ENCODE measurements at regions not wholly inside any gene's neighbourhood (a gene's known extent, or its start where the extent isn't known, plus 50 kb on each side); places are given as distances from the start of the nearest gene placed in this dataset.

- peaks cover 6 to 11% of the 10 kb centered on the region in 2 experiments for H3K4me1 ChIP-seq (ENCODE audit: control insufficient read depth in 1 of 2, insufficient read depth in 2 of 2, low read length in 2 of 2)
- no CpG with 5 or more reads among the region's 1 CpG for WGBS (ENCODE audit: extremely low coverage, insufficient coverage, insufficient read length)
- no peaks in the 10 kb centered on the region for H3K27me3 ChIP-seq (ENCODE audit: insufficient read depth, low read length)
- DNase-seq = no peak
- H4K91ac ChIP-seq (ENCODE audit: low read depth, low read length) = no peak overlapping the region
- no peak overlapping the region for H3K23ac ChIP-seq (ENCODE audit: low read length)
- peaks cover 2% of the 10 kb centered on the region for H3K79me2 ChIP-seq (ENCODE audit: control insufficient read depth, insufficient read depth, low read length, poor library complexity)
- H2BK5ac ChIP-seq (ENCODE audit: low read depth, low read length, poor library complexity) = no peak overlapping the region
- no peak overlapping the region for H3K4ac ChIP-seq (ENCODE audit: low read depth, low read length)
- H2BK12ac ChIP-seq (ENCODE audit: low read length) = no peak overlapping the region
- no peak overlapping the region for H3K27ac ChIP-seq (ENCODE audit: low read depth, low read length)
- H3K36me3 ChIP-seq (ENCODE audit: control insufficient read depth in 1 of 2, insufficient read depth in 2 of 2, low read length in 2 of 2) = no peaks in the 10 kb centered on the region
- no peak overlapping the region for H4K12ac ChIP-seq (ENCODE audit: low read depth, low read length)
- no peak overlapping the region for H3K4me3 ChIP-seq (ENCODE audit: low read depth, low read length)
- no peak overlapping the region for H2BK120ac ChIP-seq (ENCODE audit: insufficient read depth, low read length, poor library complexity)
- H2AK5ac ChIP-seq (ENCODE audit: low read length) = no peak overlapping the region
- H3K79me1 ChIP-seq (ENCODE audit: low read length) = peaks cover 6% of the 10 kb centered on the region
- H3K9me3 ChIP-seq (ENCODE audit: insufficient read depth, low read depth, low read length) = peaks cover 1% of the 10 kb centered on the region
- H3K18ac ChIP-seq (ENCODE audit: low read length) = no peak overlapping the region
- H2AFZ ChIP-seq (ENCODE audit: insufficient read depth, low read length, poor library complexity) = no peak overlapping the region
- H3K14ac ChIP-seq (ENCODE audit: low read length) = no peak overlapping the region
- no peak overlapping the region for H4K8ac ChIP-seq (ENCODE audit: low read depth, low read length)
- no peak overlapping the region for H3K9ac ChIP-seq (ENCODE audit: low read length)
- H3K4me2 ChIP-seq (ENCODE audit: low read length) = no peak overlapping the region
Observed at GRCh38 chr12:46963191-46963590, 116.2 kb upstream of the PCED1B start.

- H2AFZ ChIP-seq (ENCODE audit: insufficient read depth, low read length, poor library complexity) = no peak overlapping the region
- H3K4me1 ChIP-seq (ENCODE audit: control insufficient read depth in 1 of 2, insufficient read depth in 2 of 2, low read length in 2 of 2) = peaks cover 6 to 11% of the 10 kb centered on the region in 2 experiments
- H4K8ac ChIP-seq (ENCODE audit: low read depth, low read length) = no peak overlapping the region
- H3K23ac ChIP-seq (ENCODE audit: low read length) = no peak overlapping the region
- no peak overlapping the region for H2BK12ac ChIP-seq (ENCODE audit: low read length)
- no peak overlapping the region for H2AK5ac ChIP-seq (ENCODE audit: low read length)
- no peak overlapping the region for H3K4me3 ChIP-seq (ENCODE audit: low read depth, low read length)
- H3K27me3 ChIP-seq (ENCODE audit: insufficient read depth, low read length) = no peaks in the 10 kb centered on the region
- H3K9me3 ChIP-seq (ENCODE audit: insufficient read depth, low read depth, low read length) = peaks cover 1% of the 10 kb centered on the region
- no peak overlapping the region for H3K18ac ChIP-seq (ENCODE audit: low read length)
- no peak overlapping the region for H2BK5ac ChIP-seq (ENCODE audit: low read depth, low read length, poor library complexity)
- no CpG with 5 or more reads among the region's 14 CpGs for WGBS (ENCODE audit: extremely low coverage, insufficient coverage, insufficient read length)
- H3K9ac ChIP-seq (ENCODE audit: low read length) = no peak overlapping the region
- H3K79me2 ChIP-seq (ENCODE audit: control insufficient read depth, insufficient read depth, low read length, poor library complexity) = peaks cover 2% of the 10 kb centered on the region
- peak overlapping the region; percentile 80 for H3K27ac ChIP-seq (ENCODE audit: low read depth, low read length)
- no peaks in the 10 kb centered on the region for H3K36me3 ChIP-seq (ENCODE audit: control insufficient read depth in 1 of 2, insufficient read depth in 2 of 2, low read length in 2 of 2)
- no peak overlapping the region for H2BK120ac ChIP-seq (ENCODE audit: insufficient read depth, low read length, poor library complexity)
- no peak overlapping the region for H3K4ac ChIP-seq (ENCODE audit: low read depth, low read length)
- H3K79me1 ChIP-seq (ENCODE audit: low read length) = peaks cover 6% of the 10 kb centered on the region
- no peak overlapping the region for H4K91ac ChIP-seq (ENCODE audit: low read depth, low read length)
- peak; percentile 75 to 84 for DNase-seq
- peak overlapping the region; percentile 27 for H3K4me2 ChIP-seq (ENCODE audit: low read length)
- no peak overlapping the region for H3K14ac ChIP-seq (ENCODE audit: low read length)
- no peak overlapping the region for H4K12ac ChIP-seq (ENCODE audit: low read depth, low read length)
Observed at GRCh38 chr12:46963977-46964971, 115.1 kb upstream of the PCED1B start.

- no peak for DNase-seq
- H3K4ac ChIP-seq (ENCODE audit: low read depth, low read length) = no peak overlapping the region
- peaks cover 2% of the 10 kb centered on the region for H3K79me2 ChIP-seq (ENCODE audit: control insufficient read depth, insufficient read depth, low read length, poor library complexity)
- no peak overlapping the region for H4K91ac ChIP-seq (ENCODE audit: low read depth, low read length)
- H3K4me1 ChIP-seq (ENCODE audit: control insufficient read depth in 1 of 2, insufficient read depth in 2 of 2, low read length in 2 of 2) = peaks cover 6 to 11% of the 10 kb centered on the region in 2 experiments
- no peak overlapping the region for H2BK5ac ChIP-seq (ENCODE audit: low read depth, low read length, poor library complexity)
- no peak overlapping the region for H3K4me2 ChIP-seq (ENCODE audit: low read length)
- no peak overlapping the region for H2AFZ ChIP-seq (ENCODE audit: insufficient read depth, low read length, poor library complexity)
- peaks cover 1% of the 10 kb centered on the region for H3K9me3 ChIP-seq (ENCODE audit: insufficient read depth, low read depth, low read length)
- H3K4me3 ChIP-seq (ENCODE audit: low read depth, low read length) = no peak overlapping the region
- peaks cover 6% of the 10 kb centered on the region for H3K79me1 ChIP-seq (ENCODE audit: low read length)
- H3K23ac ChIP-seq (ENCODE audit: low read length) = no peak overlapping the region
- no CpG with 5 or more reads among the region's 2 CpGs for whole genome bisulfite sequencing (ENCODE audit: extremely low coverage, insufficient coverage, insufficient read length)
- H3K18ac ChIP-seq (ENCODE audit: low read length) = no peak overlapping the region
- H4K8ac ChIP-seq (ENCODE audit: low read depth, low read length) = no peak overlapping the region
- no peak overlapping the region for H4K12ac ChIP-seq (ENCODE audit: low read depth, low read length)
- no peaks in the 10 kb centered on the region for H3K36me3 ChIP-seq (ENCODE audit: control insufficient read depth in 1 of 2, insufficient read depth in 2 of 2, low read length in 2 of 2)
- no peak overlapping the region for H2AK5ac ChIP-seq (ENCODE audit: low read length)
- no peak overlapping the region for H2BK12ac ChIP-seq (ENCODE audit: low read length)
- no peak overlapping the region for H3K9ac ChIP-seq (ENCODE audit: low read length)
- H3K27ac ChIP-seq (ENCODE audit: low read depth, low read length) = peak overlapping the region; percentile 54
- no peak overlapping the region for H3K14ac ChIP-seq (ENCODE audit: low read length)
- no peaks in the 10 kb centered on the region for H3K27me3 ChIP-seq (ENCODE audit: insufficient read depth, low read length)
- peak overlapping the region; percentile 10 for H2BK120ac ChIP-seq (ENCODE audit: insufficient read depth, low read length, poor library complexity)
Observed at GRCh38 chr12:46965137-46965536, 114.3 kb upstream of the PCED1B start.

- Histone ChIP-seq H2BK12ac (ENCODE audit: low read length) (peak overlapping the region; percentile 87), H3K9me3 (ENCODE audit: insufficient read depth, low read depth, low read length) (peaks cover 1% of the 10 kb centered on the region), H3K14ac (ENCODE audit: low read length) (peak overlapping the region; percentile 63), H3K4me2 (ENCODE audit: low read length) (no peak overlapping the region), H3K4ac (ENCODE audit: low read depth, low read length) (peak overlapping the region; percentile 54), H2BK120ac (ENCODE audit: insufficient read depth, low read length, poor library complexity) (peak overlapping the region; percentile 90), H4K91ac (ENCODE audit: low read depth, low read length) (no peak overlapping the region), H2AFZ (ENCODE audit: insufficient read depth, low read length, poor library complexity) (no peak overlapping the region), H2BK5ac (ENCODE audit: low read depth, low read length, poor library complexity) (peak overlapping the region; percentile 74), H3K18ac (ENCODE audit: low read length) (peak overlapping the region; percentile 65), H3K4me1 (ENCODE audit: control insufficient read depth in 1 of 2, insufficient read depth in 2 of 2, low read length in 2 of 2) (peaks cover 6 to 11% of the 10 kb centered on the region in 2 experiments), H2AK5ac (ENCODE audit: low read length) (peak overlapping the region; percentile 95), H3K4me3 (ENCODE audit: low read depth, low read length) (no peak overlapping the region), H3K27ac (ENCODE audit: low read depth, low read length) (no peak overlapping the region), H4K12ac (ENCODE audit: low read depth, low read length) (no peak overlapping the region), H3K36me3 (ENCODE audit: control insufficient read depth in 1 of 2, insufficient read depth in 2 of 2, low read length in 2 of 2) (no peaks in the 10 kb centered on the region), H3K9ac (ENCODE audit: low read length) (no peak overlapping the region), H3K23ac (ENCODE audit: low read length) (no peak overlapping the region), H3K79me2 (ENCODE audit: control insufficient read depth, insufficient read depth, low read length, poor library complexity) (peaks cover 2% of the 10 kb centered on the region), H3K79me1 (ENCODE audit: low read length) (peaks cover 6% of the 10 kb centered on the region), H4K8ac (ENCODE audit: low read depth, low read length) (peak overlapping the region; percentile 72), H3K27me3 (ENCODE audit: insufficient read depth, low read length) (no peaks in the 10 kb centered on the region)
- DNase-seq = no peak
- no CpG with 5 or more reads among the region's 4 CpGs for WGBS (ENCODE audit: extremely low coverage, insufficient coverage, insufficient read length)
Observed at GRCh38 chr12:46965880-46966279, 113.5 kb upstream of the PCED1B start.
